Erythroblast (primary cell): ENCODE measurements at regions not wholly inside any gene's neighbourhood (a gene's known extent, or its start where the extent isn't known, plus 50 kb on each side); places are given as distances from the start of the nearest gene placed in this dataset.

Experiments
- GATA1 ChIP-seq: IDR thresholded peaks from 2 replicates; pipeline ENCODE4 v1.6.1; 2011; ENCODE audit warnings: low read depth, mild to moderate bottlenecking, control low read depth, low read length, moderate library complexity
- POLR2A ChIP-seq: IDR thresholded peaks from 2 replicates; pipeline ENCODE4 v1.6.1; 2011; ENCODE audit warnings: mild to moderate bottlenecking, low read length

- TF ChIP-seq POLR2A (no peak), GATA1 (no peak)
Observed at GRCh38 chr4:125727931-125728330, 413.2 kb downstream of the FAT4 start.
